Panc1 (cell line): ENCODE measurements at regions not wholly inside any gene's neighbourhood (a gene's known extent, or its start where the extent isn't known, plus 50 kb on each side); places are given as distances from the start of the nearest gene placed in this dataset.

Experiments used
- POLR2AphosphoS5 ChIP-seq: IDR thresholded peaks from 2 replicates; pipeline ENCODE4 v1.6.1; 2012; ENCODE audit warnings: mild to moderate bottlenecking, low read depth, low read length, moderate library complexity
- REST ChIP-seq, 2 experiments: IDR thresholded peaks; 2 replicates each; pipeline ENCODE4 v1.6.1; 2011 to 2012; ENCODE audit warnings: low read depth in 2 of 2, control low read depth in 1 of 2, low read length in 1 of 2, mild to moderate bottlenecking in 1 of 2, moderate library complexity in 1 of 2; ENCODE audit not compliant: insufficient read depth in 1 of 2
- TCF7L2 ChIP-seq: IDR thresholded peaks from 2 replicates; pipeline ENCODE4 v1.6.1; 2011; ENCODE audit warnings: mild to moderate bottlenecking, low read depth, low read length, inconsistent platforms
- TF ChIP-seq, protein P1 (sequence below): fragments of 450-650 bp; IDR thresholded peaks from 2 replicates; pipeline ENCODE4 v1.5.1; 2017; ENCODE audit warnings: mild to moderate bottlenecking

DNA sequence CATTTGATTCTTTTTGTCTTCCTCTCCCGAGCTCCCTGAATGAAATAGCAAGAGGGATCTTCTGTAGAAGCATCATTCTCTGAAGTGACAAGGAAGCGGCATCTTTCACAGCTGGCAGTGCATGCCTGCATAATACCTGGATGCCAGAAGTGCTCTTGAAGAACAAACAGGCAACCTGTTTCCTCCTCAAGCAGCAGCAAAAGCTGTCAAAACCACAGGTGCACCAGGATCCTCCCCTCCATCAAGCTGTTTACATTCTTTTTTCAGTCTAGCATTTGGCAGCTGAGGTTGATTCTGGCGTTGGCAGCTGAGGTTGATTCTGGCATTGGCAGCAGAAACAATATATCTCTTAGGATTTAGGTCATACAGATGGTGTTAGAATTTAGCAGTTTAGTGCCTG, 979.0 kb downstream of the TUSC7 start:
- TF ChIP-seq, protein P1, sequence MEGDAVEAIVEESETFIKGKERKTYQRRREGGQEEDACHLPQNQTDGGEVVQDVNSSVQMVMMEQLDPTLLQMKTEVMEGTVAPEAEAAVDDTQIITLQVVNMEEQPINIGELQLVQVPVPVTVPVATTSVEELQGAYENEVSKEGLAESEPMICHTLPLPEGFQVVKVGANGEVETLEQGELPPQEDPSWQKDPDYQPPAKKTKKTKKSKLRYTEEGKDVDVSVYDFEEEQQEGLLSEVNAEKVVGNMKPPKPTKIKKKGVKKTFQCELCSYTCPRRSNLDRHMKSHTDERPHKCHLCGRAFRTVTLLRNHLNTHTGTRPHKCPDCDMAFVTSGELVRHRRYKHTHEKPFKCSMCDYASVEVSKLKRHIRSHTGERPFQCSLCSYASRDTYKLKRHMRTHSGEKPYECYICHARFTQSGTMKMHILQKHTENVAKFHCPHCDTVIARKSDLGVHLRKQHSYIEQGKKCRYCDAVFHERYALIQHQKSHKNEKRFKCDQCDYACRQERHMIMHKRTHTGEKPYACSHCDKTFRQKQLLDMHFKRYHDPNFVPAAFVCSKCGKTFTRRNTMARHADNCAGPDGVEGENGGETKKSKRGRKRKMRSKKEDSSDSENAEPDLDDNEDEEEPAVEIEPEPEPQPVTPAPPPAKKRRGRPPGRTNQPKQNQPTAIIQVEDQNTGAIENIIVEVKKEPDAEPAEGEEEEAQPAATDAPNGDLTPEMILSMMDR, result no peak
- TF ChIP-seq POLR2AphosphoS5 (no peak), REST (IDR thresholded peaks at IDR 0.05; ENCODE audit: insufficient read depth in 1 of 2, low read depth in 2 of 2, low read length in 1 of 2) (no peak), TCF7L2 (no peak)
